Tibial nerve (tissue), 4 donors: ENCODE measurements at regions not wholly inside any gene's neighbourhood (a gene's known extent, or its start where the extent isn't known, plus 50 kb on each side); places are given as distances from the start of the nearest gene placed in this dataset.
"Not testable (repeated sequence)": the region's sequence is repeated elsewhere in the genome, so short reads cannot be mapped to it uniquely, and the experiment has no call there.

Source experiments
- CTCF ChIP-seq, 5 experiments: fragments of 200-600 bp in 3 of 5; fragments of 450-650 bp in 2 of 5; sonication (generic) in 3 of 5; IDR thresholded peaks; one replicate each; pipeline ENCODE4 v1.5.1; 2016 to 2019; ENCODE audit warnings: antibody characterized with exemption in 5 of 5, mild to moderate bottlenecking in 3 of 5, moderate library complexity in 2 of 5
- EP300 ChIP-seq, 2 donors: sonication (generic); formaldehyde crosslinking; IDR thresholded peaks; one replicate each; pipeline ENCODE4 v1.6.1; 2017; ENCODE audit warnings: antibody characterized with exemption in 2 of 2, mild to moderate bottlenecking in 1 of 2

- not testable (repeated sequence) for TF ChIP-seq CTCF, EP300 (IDR thresholded peaks at IDR 0.05)
Measured at GRCh38 chr3:75572303-75572702, 91.8 kb upstream of the FRG2C start.
